OCI-LY1 (cell line): ENCODE measurements at regions not wholly inside any gene's neighbourhood (a gene's known extent, or its start where the extent isn't known, plus 50 kb on each side); places are given as distances from the start of the nearest gene placed in this dataset.

Source experiments
- EZH2 ChIP-seq: fragments of 200-600 bp; sonication (generic), shearing (Covaris generic); IDR thresholded peaks from 2 replicates; pipeline ENCODE4 v1.8.0; 2017; ENCODE audit warnings: borderline replicate concordance, mixed run types, mild to moderate bottlenecking, antibody characterized with exemption, low read length, moderate library complexity, mixed read lengths
- TF ChIP-seq, protein P1 (sequence below): fragments of 200-600 bp; sonication (generic), shearing (Covaris generic); IDR thresholded peaks from 2 replicates; pipeline ENCODE4 v1.5.1; 2017; ENCODE audit warnings: mild to moderate bottlenecking, antibody characterized with exemption, low read length, moderate library complexity, mixed read lengths

DNA sequence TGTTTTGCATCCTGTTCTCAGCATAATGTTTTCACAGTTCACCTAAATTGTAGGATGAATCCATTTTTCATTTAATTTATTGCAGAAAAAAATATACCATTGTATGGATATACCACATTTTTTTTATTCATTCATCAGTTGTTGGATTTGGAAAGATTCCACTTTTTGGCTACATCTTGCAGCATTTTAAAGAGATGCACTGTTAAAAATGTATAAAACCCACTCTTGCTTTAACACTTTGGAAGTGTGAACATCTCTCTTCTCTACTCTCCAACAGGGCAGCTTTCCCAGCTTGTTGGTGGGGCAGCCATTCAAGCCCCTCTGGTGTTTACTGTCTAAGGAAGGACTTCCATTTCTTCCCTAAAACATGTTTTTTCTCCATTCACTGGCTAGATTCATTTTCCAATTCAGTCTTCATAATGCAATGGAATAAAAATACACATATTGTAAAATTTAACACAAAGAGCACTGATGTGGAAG, 104.4 kb upstream of the CBLN2 start:
- TF ChIP-seq, protein P1, sequence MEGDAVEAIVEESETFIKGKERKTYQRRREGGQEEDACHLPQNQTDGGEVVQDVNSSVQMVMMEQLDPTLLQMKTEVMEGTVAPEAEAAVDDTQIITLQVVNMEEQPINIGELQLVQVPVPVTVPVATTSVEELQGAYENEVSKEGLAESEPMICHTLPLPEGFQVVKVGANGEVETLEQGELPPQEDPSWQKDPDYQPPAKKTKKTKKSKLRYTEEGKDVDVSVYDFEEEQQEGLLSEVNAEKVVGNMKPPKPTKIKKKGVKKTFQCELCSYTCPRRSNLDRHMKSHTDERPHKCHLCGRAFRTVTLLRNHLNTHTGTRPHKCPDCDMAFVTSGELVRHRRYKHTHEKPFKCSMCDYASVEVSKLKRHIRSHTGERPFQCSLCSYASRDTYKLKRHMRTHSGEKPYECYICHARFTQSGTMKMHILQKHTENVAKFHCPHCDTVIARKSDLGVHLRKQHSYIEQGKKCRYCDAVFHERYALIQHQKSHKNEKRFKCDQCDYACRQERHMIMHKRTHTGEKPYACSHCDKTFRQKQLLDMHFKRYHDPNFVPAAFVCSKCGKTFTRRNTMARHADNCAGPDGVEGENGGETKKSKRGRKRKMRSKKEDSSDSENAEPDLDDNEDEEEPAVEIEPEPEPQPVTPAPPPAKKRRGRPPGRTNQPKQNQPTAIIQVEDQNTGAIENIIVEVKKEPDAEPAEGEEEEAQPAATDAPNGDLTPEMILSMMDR = no peak
- TF ChIP-seq EZH2 = no peak
